ENCODE measurements at regions not wholly inside any gene's neighbourhood (a gene's known extent, or its start where the extent isn't known, plus 50 kb on each side); places are given as distances from the start of the nearest gene placed in this dataset.

GRCh38 chrX:36650622-36651021, 357.5 kb upstream of the FAM47C start:
- no peak for DNase-seq
- Histone ChIP-seq H3K79me2 (ENCODE audit: control insufficient read depth, insufficient read depth, low read length) (no peaks in the 10 kb centered on the region), H2BK5ac (ENCODE audit: low read length) (no peak overlapping the region), H3K27ac (ENCODE audit: low read depth, low read length) (no peak overlapping the region), H3K79me1 (ENCODE audit: low read length) (no peaks in the 10 kb centered on the region), H2AK5ac (ENCODE audit: low read length) (no peak overlapping the region), H3K56ac (ENCODE audit: low read length) (no peak overlapping the region), H3K4ac (ENCODE audit: low read depth, low read length) (no peak overlapping the region), H3K27me3 (ENCODE audit: insufficient read depth, low read length, poor library complexity) (no peaks in the 10 kb centered on the region), H3K23ac (ENCODE audit: low read length) (no peak overlapping the region), H4K5ac (ENCODE audit: low read length) (no peak overlapping the region), H3K36me3 (ENCODE audit: control insufficient read depth, insufficient read depth, low read length) (no peaks in the 10 kb centered on the region), H3K4me2 (ENCODE audit: low read length) (no peak overlapping the region), H2BK15ac (replicated peaks; ENCODE audit: low read depth) (no peak overlapping the region), H3K4me1 (ENCODE audit: control insufficient read depth, low read depth, low read length) (no peaks in the 10 kb centered on the region), H3K9ac (ENCODE audit: low read length) (no peak overlapping the region), H3K4me3 (ENCODE audit: low read length) (no peak overlapping the region), H2BK120ac (ENCODE audit: low read depth, low read length) (no peak overlapping the region), H4K8ac (ENCODE audit: low read depth, low read length) (no peak overlapping the region), H3K18ac (ENCODE audit: low read length) (no peak overlapping the region)
- whole genome bisulfite sequencing (ENCODE audit: extremely low coverage, insufficient coverage, low lambda C conversion rate) = no CpG with 5 or more reads among the region's 3 CpGs

- DNase-seq = no peak
- Histone ChIP-seq H3K79me1 (ENCODE audit: low read length) (no peaks in the 10 kb centered on the region), H3K56ac (ENCODE audit: low read length) (no peak overlapping the region), H2BK120ac (ENCODE audit: low read depth, low read length) (no peak overlapping the region), H4K5ac (ENCODE audit: low read length) (no peak overlapping the region), H3K4me3 (ENCODE audit: low read length) (no peak overlapping the region), H3K4ac (ENCODE audit: low read depth, low read length) (no peak overlapping the region), H4K8ac (ENCODE audit: low read depth, low read length) (no peak overlapping the region), H3K9ac (ENCODE audit: low read length) (no peak overlapping the region), H2BK5ac (ENCODE audit: low read length) (no peak overlapping the region), H3K27me3 (ENCODE audit: insufficient read depth, low read length, poor library complexity) (no peaks in the 10 kb centered on the region), H3K36me3 (ENCODE audit: control insufficient read depth, insufficient read depth, low read length) (no peaks in the 10 kb centered on the region), H3K18ac (ENCODE audit: low read length) (no peak overlapping the region), H3K23ac (ENCODE audit: low read length) (no peak overlapping the region), H3K79me2 (ENCODE audit: control insufficient read depth, insufficient read depth, low read length) (no peaks in the 10 kb centered on the region), H2AK5ac (ENCODE audit: low read length) (no peak overlapping the region), H3K4me1 (ENCODE audit: control insufficient read depth, low read depth, low read length) (no peaks in the 10 kb centered on the region), H3K4me2 (ENCODE audit: low read length) (no peak overlapping the region), H2BK15ac (replicated peaks; ENCODE audit: low read depth) (no peak overlapping the region), H3K27ac (ENCODE audit: low read depth, low read length) (no peak overlapping the region)
- WGBS (ENCODE audit: extremely low coverage, insufficient coverage, low lambda C conversion rate) = no CpG with 5 or more reads among the region's 1 CpG
These were observed 324.7 kb upstream of the FAM47C start for GRCh38 chrX:36683507-36683906.

GRCh38 chrX:36684053-36684452, 324.1 kb upstream of the FAM47C start:
- H3K27me3 ChIP-seq (ENCODE audit: insufficient read depth, low read length, poor library complexity) = no peaks in the 10 kb centered on the region

GRCh38 chrX:36721990-36722389, 286.2 kb upstream of the FAM47C start:
- no peak overlapping the region for H3K4me3 ChIP-seq (ENCODE audit: low read length)
- no peak overlapping the region for H3K18ac ChIP-seq (ENCODE audit: low read length)
- H3K79me1 ChIP-seq (ENCODE audit: low read length) = no peaks in the 10 kb centered on the region
- H2BK5ac ChIP-seq (ENCODE audit: low read length) = no peak overlapping the region
- no CpG with 5 or more reads among the region's 3 CpGs for WGBS (ENCODE audit: extremely low coverage, insufficient coverage, low lambda C conversion rate)
- H3K27ac ChIP-seq (ENCODE audit: low read depth, low read length) = no peak overlapping the region
- H3K4me1 ChIP-seq (ENCODE audit: control insufficient read depth, low read depth, low read length) = no peaks in the 10 kb centered on the region
- no peak overlapping the region for H3K56ac ChIP-seq (ENCODE audit: low read length)
- no peak overlapping the region for H4K5ac ChIP-seq (ENCODE audit: low read length)
- H3K36me3 ChIP-seq (ENCODE audit: control insufficient read depth, insufficient read depth, low read length) = no peaks in the 10 kb centered on the region
- no peak overlapping the region for H3K23ac ChIP-seq (ENCODE audit: low read length)
- H3K4me2 ChIP-seq (ENCODE audit: low read length) = no peak overlapping the region
- H2BK15ac ChIP-seq (replicated peaks; ENCODE audit: low read depth) = no peak overlapping the region
- H2BK120ac ChIP-seq (ENCODE audit: low read depth, low read length) = no peak overlapping the region
- H4K8ac ChIP-seq (ENCODE audit: low read depth, low read length) = no peak overlapping the region
- H3K4ac ChIP-seq (ENCODE audit: low read depth, low read length) = no peak overlapping the region
- no peak overlapping the region for H3K9ac ChIP-seq (ENCODE audit: low read length)
- H3K79me2 ChIP-seq (ENCODE audit: control insufficient read depth, insufficient read depth, low read length) = no peaks in the 10 kb centered on the region
- no peak overlapping the region for H2AK5ac ChIP-seq (ENCODE audit: low read length)
- no peak for DNase-seq
- H3K27me3 ChIP-seq (ENCODE audit: insufficient read depth, low read length, poor library complexity) = no peaks in the 10 kb centered on the region

More at GRCh38 chrX:36684053-36684452, 324.1 kb upstream of the FAM47C start:
- Histone ChIP-seq H2BK5ac (ENCODE audit: low read length) (no peak overlapping the region), H3K9ac (ENCODE audit: low read length) (no peak overlapping the region), H4K8ac (ENCODE audit: low read depth, low read length) (no peak overlapping the region), H3K4ac (ENCODE audit: low read depth, low read length) (no peak overlapping the region), H4K5ac (ENCODE audit: low read length) (no peak overlapping the region), H3K23ac (ENCODE audit: low read length) (no peak overlapping the region), H3K4me2 (ENCODE audit: low read length) (no peak overlapping the region), H2BK15ac (replicated peaks; ENCODE audit: low read depth) (no peak overlapping the region), H2BK120ac (ENCODE audit: low read depth, low read length) (no peak overlapping the region), H2AK5ac (ENCODE audit: low read length) (no peak overlapping the region), H3K79me2 (ENCODE audit: control insufficient read depth, insufficient read depth, low read length) (no peaks in the 10 kb centered on the region), H3K36me3 (ENCODE audit: control insufficient read depth, insufficient read depth, low read length) (no peaks in the 10 kb centered on the region), H3K4me1 (ENCODE audit: control insufficient read depth, low read depth, low read length) (no peaks in the 10 kb centered on the region), H3K27ac (ENCODE audit: low read depth, low read length) (no peak overlapping the region), H3K4me3 (ENCODE audit: low read length) (no peak overlapping the region), H3K18ac (ENCODE audit: low read length) (no peak overlapping the region), H3K56ac (ENCODE audit: low read length) (no peak overlapping the region), H3K79me1 (ENCODE audit: low read length) (no peaks in the 10 kb centered on the region)
- peak; percentile 8 for DNase-seq

DNA sequence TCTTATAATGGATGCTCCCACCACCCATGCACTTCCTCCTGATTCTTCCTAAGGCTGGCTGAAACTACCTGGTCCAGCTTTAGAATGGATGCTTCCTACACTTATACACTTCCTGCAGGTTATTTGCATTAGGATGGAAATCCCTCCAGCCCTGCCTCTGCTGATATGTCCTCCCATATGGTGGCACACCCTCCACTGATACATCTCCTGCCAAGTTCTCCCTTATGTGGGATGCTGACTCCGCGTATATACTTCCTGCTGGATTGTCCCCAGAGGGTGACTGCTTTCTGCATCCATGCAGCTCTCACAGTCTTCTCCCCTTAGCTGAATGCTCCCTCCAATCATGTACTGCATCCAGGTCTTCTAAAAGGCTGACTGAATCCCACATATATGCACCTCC, 254.6 kb upstream of the FAM47C start:
- no peak overlapping the region for H3K9ac ChIP-seq (ENCODE audit: low read length)
- H2BK5ac ChIP-seq (ENCODE audit: low read length) = no peak overlapping the region
- no peaks in the 10 kb centered on the region for H3K27me3 ChIP-seq (ENCODE audit: insufficient read depth, low read length, poor library complexity)
- H3K4me3 ChIP-seq (ENCODE audit: low read length) = no peak overlapping the region
- H3K79me2 ChIP-seq (ENCODE audit: control insufficient read depth, insufficient read depth, low read length) = no peaks in the 10 kb centered on the region
- no peaks in the 10 kb centered on the region for H3K79me1 ChIP-seq (ENCODE audit: low read length)
- no peak overlapping the region for H2BK120ac ChIP-seq (ENCODE audit: low read depth, low read length)
- H3K4ac ChIP-seq (ENCODE audit: low read depth, low read length) = no peak overlapping the region
- H4K8ac ChIP-seq (ENCODE audit: low read depth, low read length) = no peak overlapping the region
- H3K56ac ChIP-seq (ENCODE audit: low read length) = no peak overlapping the region
- no peak overlapping the region for H3K18ac ChIP-seq (ENCODE audit: low read length)
- H3K27ac ChIP-seq (ENCODE audit: low read depth, low read length) = no peak overlapping the region
- H3K4me1 ChIP-seq (ENCODE audit: control insufficient read depth, low read depth, low read length) = no peaks in the 10 kb centered on the region
- no peak overlapping the region for H4K5ac ChIP-seq (ENCODE audit: low read length)
- no peak for DNase-seq
- no peak overlapping the region for H2AK5ac ChIP-seq (ENCODE audit: low read length)
- no peak overlapping the region for H2BK15ac ChIP-seq (replicated peaks; ENCODE audit: low read depth)
- no CpG with 5 or more reads among the region's 2 CpGs for WGBS (ENCODE audit: extremely low coverage, insufficient coverage, low lambda C conversion rate)
- no peak overlapping the region for H3K23ac ChIP-seq (ENCODE audit: low read length)
- no peak overlapping the region for H3K4me2 ChIP-seq (ENCODE audit: low read length)
- no peaks in the 10 kb centered on the region for H3K36me3 ChIP-seq (ENCODE audit: control insufficient read depth, insufficient read depth, low read length)

DNA sequence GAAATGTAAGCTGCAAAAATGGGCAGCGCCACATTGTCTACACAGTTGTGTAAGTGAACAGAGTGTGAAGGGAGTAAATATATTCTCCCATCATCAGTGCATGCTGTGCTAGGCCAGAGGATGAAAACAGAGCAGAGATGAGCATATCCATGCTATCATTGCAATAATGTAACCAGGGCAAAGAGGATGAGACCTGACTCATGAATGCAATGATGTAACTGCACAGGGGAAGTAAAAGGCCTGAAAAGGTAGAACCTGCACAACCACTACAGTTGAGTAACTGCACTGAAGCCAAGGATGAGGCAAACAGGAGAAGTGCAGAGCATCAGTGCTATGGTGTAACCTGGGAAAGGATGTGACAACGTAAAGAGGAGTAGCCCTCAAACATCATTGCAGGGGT, 220.4 kb upstream of the FAM47C start:
- no peak overlapping the region for H2AK5ac ChIP-seq (ENCODE audit: low read length)
- no peak overlapping the region for H3K56ac ChIP-seq (ENCODE audit: low read length)
- H2BK5ac ChIP-seq (ENCODE audit: low read length) = no peak overlapping the region
- no peaks in the 10 kb centered on the region for H3K36me3 ChIP-seq (ENCODE audit: control insufficient read depth, insufficient read depth, low read length)
- no peak overlapping the region for H3K9ac ChIP-seq (ENCODE audit: low read length)
- no peaks in the 10 kb centered on the region for H3K79me2 ChIP-seq (ENCODE audit: control insufficient read depth, insufficient read depth, low read length)
- no peak overlapping the region for H4K5ac ChIP-seq (ENCODE audit: low read length)
- no peaks in the 10 kb centered on the region for H3K27me3 ChIP-seq (ENCODE audit: insufficient read depth, low read length, poor library complexity)
- H3K23ac ChIP-seq (ENCODE audit: low read length) = no peak overlapping the region
- H3K4ac ChIP-seq (ENCODE audit: low read depth, low read length) = no peak overlapping the region
- H3K4me1 ChIP-seq (ENCODE audit: control insufficient read depth, low read depth, low read length) = no peaks in the 10 kb centered on the region
- no CpG with 5 or more reads among the region's 2 CpGs for WGBS (ENCODE audit: extremely low coverage, insufficient coverage, low lambda C conversion rate)
- no peak for DNase-seq
- no peak overlapping the region for H2BK15ac ChIP-seq (replicated peaks; ENCODE audit: low read depth)
- no peak overlapping the region for H2BK120ac ChIP-seq (ENCODE audit: low read depth, low read length)
- no peak overlapping the region for H3K18ac ChIP-seq (ENCODE audit: low read length)
- no peak overlapping the region for H4K8ac ChIP-seq (ENCODE audit: low read depth, low read length)
- H3K4me2 ChIP-seq (ENCODE audit: low read length) = no peak overlapping the region
- no peak overlapping the region for H3K27ac ChIP-seq (ENCODE audit: low read depth, low read length)
- H3K4me3 ChIP-seq (ENCODE audit: low read length) = no peak overlapping the region
- H3K79me1 ChIP-seq (ENCODE audit: low read length) = no peaks in the 10 kb centered on the region
